Activated CD4-positive, alpha-beta T cell treated with anti-CD3 and anti-CD28 coated beads, Interleukin-2, amount 10 ng/mL, durations not matched to agents 7 days and 5 days (primary cell): ENCODE measurements at regions not wholly inside any gene's neighbourhood (a gene's known extent, or its start where the extent isn't known, plus 50 kb on each side); places are given as distances from the start of the nearest gene placed in this dataset.
"Not testable (repeated sequence)": the region's sequence is repeated elsewhere in the genome, so short reads cannot be mapped to it uniquely, and the experiment has no call there.

ENCODE experiments used
- CTCF ChIA-PET: fragments of 350-600 bp; sonication (Branson Sonifier 250); formaldehyde crosslinking; loops from one replicate; lab custom pipeline; 2021; ENCODE audit warnings: antibody characterized with exemption; lab: Charles Lee
- POLR2A ChIA-PET: fragments of 350-600 bp; sonication (Branson Sonifier 250); formaldehyde crosslinking; loops from one replicate; lab custom pipeline; 2021; ENCODE audit warnings: antibody characterized with exemption; lab: Charles Lee
- DNase-seq: peaks from one replicate; pipeline ENCODE4 v3.0.0-alpha.2; 2020
- H3K27ac Mint-ChIP-seq: one replicate; pipeline ENCODE4 v1.8.0; 2021; ENCODE audit warnings: mild to moderate bottlenecking, moderate library complexity, mixed read lengths
- H3K27me3 Mint-ChIP-seq: one replicate; pipeline ENCODE4 v1.8.0; 2021; ENCODE audit warnings: mixed read lengths
- H3K36me3 Mint-ChIP-seq: one replicate; pipeline ENCODE4 v1.8.0; 2021; ENCODE audit warnings: low read depth, mixed read lengths
- H3K4me1 Mint-ChIP-seq: one replicate; pipeline ENCODE4 v1.8.0; 2021; ENCODE audit warnings: mixed read lengths
- H3K4me3 Mint-ChIP-seq: one replicate; pipeline ENCODE4 v1.8.0; 2021; ENCODE audit warnings: mild to moderate bottlenecking, moderate library complexity, mixed read lengths
- H3K9me3 Mint-ChIP-seq: one replicate; pipeline ENCODE4 v1.8.0; 2021; ENCODE audit warnings: mixed read lengths

DNA sequence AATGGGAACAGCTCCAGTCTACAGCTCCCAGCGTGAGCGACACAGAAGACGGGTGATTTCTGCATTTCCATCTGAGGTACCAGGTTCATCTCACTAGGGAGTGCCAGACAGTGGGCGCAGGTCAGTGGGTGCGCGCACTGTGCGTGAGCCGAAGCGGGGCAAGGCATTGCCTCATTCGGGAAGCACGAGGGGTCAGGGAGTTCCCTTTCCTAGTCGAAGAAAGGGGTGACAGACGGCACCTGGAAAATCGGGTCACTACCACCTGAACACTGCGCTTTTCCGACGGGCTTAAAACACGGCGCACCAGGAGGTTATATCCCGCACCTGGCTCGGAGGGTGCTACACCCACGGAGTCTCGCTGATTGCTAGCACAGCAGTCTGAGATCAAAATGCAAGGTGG lies 390.3 kb downstream of the GLUD2 start:
- DNase-seq, H3K36me3 Mint-ChIP-seq, H3K9me3 Mint-ChIP-seq, CTCF ChIA-PET, H3K4me3 Mint-ChIP-seq, POLR2A ChIA-PET, H3K4me1 Mint-ChIP-seq, H3K27me3 Mint-ChIP-seq, H3K27ac Mint-ChIP-seq: not testable (repeated sequence)

DNA sequence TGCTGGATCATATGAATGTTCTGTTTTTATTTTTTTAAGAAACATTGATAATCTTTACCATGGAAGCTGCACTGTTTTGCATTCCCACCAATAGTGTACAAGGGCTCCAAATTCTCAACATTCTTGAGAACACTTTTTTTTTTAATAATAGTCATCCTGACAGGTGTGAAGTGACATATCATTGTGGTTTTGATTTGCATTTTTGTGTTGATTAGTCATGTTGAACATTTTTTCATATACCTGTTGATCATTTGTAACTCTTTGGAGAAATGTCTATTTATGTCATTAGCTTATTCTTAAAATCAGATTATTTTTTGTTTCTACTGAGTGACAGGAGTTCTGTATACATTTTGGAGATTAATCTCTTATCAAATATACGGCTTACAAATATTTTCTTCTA lies 408.5 kb downstream of the GLUD2 start:
- ChIA-PET CTCF (no interaction called here), POLR2A (no interaction called here)
- no peak overlapping the region for H3K4me3 Mint-ChIP-seq
- no peak overlapping the region for H3K27ac Mint-ChIP-seq
- no peaks in the 10 kb centered on the region for H3K9me3 Mint-ChIP-seq
- no peaks in the 10 kb centered on the region for H3K36me3 Mint-ChIP-seq
- no peaks in the 10 kb centered on the region for H3K27me3 Mint-ChIP-seq
- H3K4me1 Mint-ChIP-seq = no peaks in the 10 kb centered on the region
- DNase-seq = no peak

DNA sequence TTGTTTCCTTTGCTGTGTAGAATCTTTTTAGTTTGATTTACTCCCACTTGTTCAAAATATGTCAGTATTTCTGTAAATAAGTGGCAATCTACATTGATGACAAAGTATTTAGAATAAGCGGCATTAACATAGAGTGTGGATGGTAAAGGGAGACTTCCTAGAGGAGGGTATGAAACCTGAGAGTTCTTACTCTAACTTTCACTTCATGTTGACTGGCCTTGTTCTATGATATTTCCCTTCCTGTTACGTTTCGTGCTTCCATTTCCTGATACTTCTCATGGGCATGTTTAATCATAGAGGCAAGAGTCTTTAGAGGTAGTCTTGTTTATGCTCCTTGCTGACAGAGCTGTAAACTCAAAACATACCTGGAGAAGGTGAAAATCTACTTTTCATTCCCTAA lies 408.9 kb downstream of the GLUD2 start:
- ChIA-PET CTCF (no interaction called here), POLR2A (no interaction called here)
- DNase-seq = no peak
- Mint-ChIP-seq H3K4me3 (no peak overlapping the region), H3K27me3 (no peaks in the 10 kb centered on the region), H3K9me3 (no peaks in the 10 kb centered on the region), H3K4me1 (no peaks in the 10 kb centered on the region), H3K36me3 (no peaks in the 10 kb centered on the region), H3K27ac (no peak overlapping the region)

DNA sequence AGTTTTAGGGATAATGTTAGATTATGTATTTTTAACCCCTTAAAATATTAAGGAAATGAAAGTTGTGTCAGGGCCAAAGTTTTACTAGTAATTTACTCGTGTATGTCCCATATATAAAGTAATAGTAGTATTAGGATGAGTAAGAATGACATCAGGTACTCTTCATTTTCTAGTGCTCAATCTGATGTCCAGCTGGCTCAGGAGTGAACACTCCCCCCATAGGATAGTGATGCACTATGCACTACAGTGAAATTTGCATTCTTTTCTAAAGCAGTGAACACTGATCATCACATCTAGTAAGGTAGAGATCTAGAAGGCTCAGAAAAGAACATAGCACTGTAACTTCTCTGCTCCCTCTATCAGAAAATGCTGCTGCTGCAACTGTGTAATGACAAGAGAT lies 409.7 kb downstream of the GLUD2 start:
- Mint-ChIP-seq H3K9me3 (no peaks in the 10 kb centered on the region), H3K4me3 (no peak overlapping the region), H3K27ac (no peak overlapping the region), H3K27me3 (no peaks in the 10 kb centered on the region), H3K36me3 (no peaks in the 10 kb centered on the region), H3K4me1 (no peaks in the 10 kb centered on the region)
- CTCF ChIA-PET = no interaction called here
- POLR2A ChIA-PET = no interaction called here
- DNase-seq = no peak

DNA sequence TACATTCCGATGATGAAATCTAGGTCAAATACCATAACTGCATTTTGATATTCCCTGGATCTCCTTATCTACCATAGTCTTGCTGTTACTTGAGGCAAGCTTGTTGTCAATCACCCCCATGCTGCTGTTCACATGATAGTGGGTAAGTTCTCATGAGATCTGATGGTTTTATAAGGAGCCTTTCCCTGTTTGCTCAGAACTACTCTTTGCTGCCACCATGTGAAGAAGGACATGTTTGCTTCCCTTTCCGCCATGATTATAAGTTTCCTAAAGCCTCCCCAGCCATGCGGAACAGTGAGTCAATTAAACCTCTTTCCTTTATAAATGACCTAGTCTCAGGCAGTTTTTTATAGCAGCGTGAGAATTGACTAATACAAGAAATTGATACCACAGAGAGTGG lies 432.0 kb downstream of the GLUD2 start:
- no peaks in the 10 kb centered on the region for H3K4me1 Mint-ChIP-seq
- no peaks in the 10 kb centered on the region for H3K36me3 Mint-ChIP-seq
- ChIA-PET CTCF (no interaction called here), POLR2A (no interaction called here)
- DNase-seq = no peak
- H3K27me3 Mint-ChIP-seq = no peaks in the 10 kb centered on the region
- H3K9me3 Mint-ChIP-seq = peaks cover 3% of the 10 kb centered on the region
- no peak overlapping the region for H3K4me3 Mint-ChIP-seq
- H3K27ac Mint-ChIP-seq = no peak overlapping the region

DNA sequence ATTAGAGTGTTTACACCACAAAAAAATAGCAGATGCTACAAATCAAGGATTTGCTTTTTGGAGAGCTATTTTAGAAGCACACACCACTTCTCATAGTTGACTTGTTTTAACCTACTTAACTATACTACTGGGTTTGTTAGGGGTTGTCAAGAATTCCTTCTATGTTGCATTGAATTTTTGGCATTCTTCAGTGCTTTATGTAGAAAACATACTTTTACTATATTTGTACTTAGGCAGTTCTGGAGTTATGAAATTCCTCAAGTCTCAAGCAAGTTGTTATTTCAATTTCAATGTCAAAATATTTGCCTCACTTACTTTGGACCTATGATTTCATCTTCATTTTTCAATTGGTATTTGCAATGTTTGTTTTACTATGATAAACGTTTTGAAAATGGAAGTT lies 449.6 kb downstream of the GLUD2 start:
- Mint-ChIP-seq H3K4me1 (no peaks in the 10 kb centered on the region), H3K27me3 (no peaks in the 10 kb centered on the region), H3K9me3 (no peaks in the 10 kb centered on the region), H3K4me3 (no peak overlapping the region), H3K27ac (no peak overlapping the region), H3K36me3 (no peaks in the 10 kb centered on the region)
- no peak for DNase-seq
- ChIA-PET POLR2A (no interaction called here), CTCF (no interaction called here)

DNA sequence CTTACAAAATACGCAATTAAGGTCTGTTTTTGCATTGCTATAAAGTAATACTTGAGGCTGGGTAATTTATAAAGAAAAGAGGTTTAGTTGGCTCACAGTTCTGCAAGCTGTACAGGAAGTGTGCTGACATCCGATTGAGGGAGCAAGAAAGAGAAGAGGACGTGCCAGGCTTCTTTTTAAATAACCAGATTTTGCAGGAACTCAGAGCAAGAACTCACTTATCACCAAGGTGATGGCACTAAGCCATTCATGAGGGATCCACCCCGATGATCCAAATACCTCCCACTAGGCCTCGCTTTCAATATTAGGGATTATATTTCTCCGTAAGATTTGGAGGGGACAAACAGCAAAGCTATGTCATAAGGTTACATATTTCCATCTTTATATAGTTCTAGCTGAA lies 456.7 kb downstream of the GLUD2 start:
- Mint-ChIP-seq H3K36me3 (no peaks in the 10 kb centered on the region), H3K4me3 (no peak overlapping the region), H3K9me3 (no peaks in the 10 kb centered on the region), H3K4me1 (no peaks in the 10 kb centered on the region), H3K27me3 (no peaks in the 10 kb centered on the region), H3K27ac (no peak overlapping the region)
- peak; percentile 11 for DNase-seq
- POLR2A ChIA-PET = no interaction called here
- CTCF ChIA-PET = no interaction called here

DNA sequence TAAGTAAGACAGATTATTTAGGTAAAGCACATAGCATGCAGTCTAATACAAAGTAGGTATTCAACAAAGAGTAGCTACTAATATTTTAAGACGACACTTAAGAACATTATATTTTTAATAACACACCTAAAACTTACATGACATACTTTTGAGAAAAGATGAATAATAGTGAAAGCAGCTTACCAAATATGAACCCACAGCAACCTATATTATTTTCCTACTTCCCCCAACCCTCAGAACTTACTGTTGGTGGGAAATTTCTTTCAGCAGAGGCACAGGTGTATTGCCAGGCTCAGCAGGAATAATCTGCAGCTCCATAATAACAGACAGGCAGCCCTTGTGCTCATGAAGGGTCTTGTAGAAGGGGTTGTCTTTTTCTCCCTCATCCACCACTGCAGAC lies 498.9 kb downstream of the GLUD2 start:
- no peaks in the 10 kb centered on the region for H3K27me3 Mint-ChIP-seq
- no peak for DNase-seq
- ChIA-PET CTCF (no interaction called here), POLR2A (no interaction called here)
- no peaks in the 10 kb centered on the region for H3K4me1 Mint-ChIP-seq
- H3K4me3 Mint-ChIP-seq = no peak overlapping the region
- H3K36me3 Mint-ChIP-seq = no peaks in the 10 kb centered on the region
- H3K9me3 Mint-ChIP-seq = no peaks in the 10 kb centered on the region
- no peak overlapping the region for H3K27ac Mint-ChIP-seq

DNA sequence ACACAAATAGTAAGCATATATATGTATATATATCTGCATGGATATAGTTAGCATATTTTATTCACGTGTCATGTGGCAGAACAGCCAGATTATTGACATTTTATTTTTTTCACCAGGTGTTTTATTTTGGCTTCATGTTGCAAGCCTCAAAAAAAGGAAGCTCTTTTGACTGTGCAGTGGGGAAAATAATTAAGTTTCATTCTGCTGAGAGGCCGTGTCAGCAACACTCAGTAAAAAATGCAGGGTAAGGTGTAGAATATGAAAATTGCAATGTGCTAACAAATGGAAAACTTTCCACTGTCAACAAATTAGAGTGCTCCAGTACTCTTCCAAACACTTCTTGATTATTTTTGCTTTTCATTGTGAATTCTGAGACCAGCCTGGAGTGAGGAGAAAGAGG lies 511.5 kb downstream of the GLUD2 start:
- H3K4me3 Mint-ChIP-seq = no peak overlapping the region
- H3K27ac Mint-ChIP-seq = no peak overlapping the region
- no peaks in the 10 kb centered on the region for H3K4me1 Mint-ChIP-seq
- ChIA-PET CTCF (no interaction called here), POLR2A (no interaction called here)
- no peaks in the 10 kb centered on the region for H3K9me3 Mint-ChIP-seq
- H3K36me3 Mint-ChIP-seq = no peaks in the 10 kb centered on the region
- no peaks in the 10 kb centered on the region for H3K27me3 Mint-ChIP-seq
- DNase-seq = no peak

DNA sequence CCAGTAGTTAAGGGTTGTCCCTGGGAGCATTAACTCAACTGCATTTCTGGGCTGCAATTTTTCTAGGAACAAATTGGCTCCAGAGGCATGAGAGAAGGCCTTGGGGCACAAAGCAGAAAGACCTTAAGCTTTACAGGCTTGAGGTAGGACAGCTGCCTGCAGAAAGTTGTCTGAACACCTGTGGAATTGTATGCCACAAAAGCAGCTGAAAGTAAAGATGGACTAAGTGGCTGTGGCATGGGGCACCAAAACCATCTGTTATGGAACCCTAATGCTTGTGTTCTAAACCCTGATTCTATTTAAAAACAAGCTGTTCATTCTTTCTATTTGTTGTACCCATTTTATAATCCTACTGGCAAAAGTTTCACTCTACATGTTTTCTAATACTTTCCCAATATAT lies 515.2 kb downstream of the GLUD2 start:
- Mint-ChIP-seq H3K4me1 (no peaks in the 10 kb centered on the region), H3K27ac (no peak overlapping the region)

DNA sequence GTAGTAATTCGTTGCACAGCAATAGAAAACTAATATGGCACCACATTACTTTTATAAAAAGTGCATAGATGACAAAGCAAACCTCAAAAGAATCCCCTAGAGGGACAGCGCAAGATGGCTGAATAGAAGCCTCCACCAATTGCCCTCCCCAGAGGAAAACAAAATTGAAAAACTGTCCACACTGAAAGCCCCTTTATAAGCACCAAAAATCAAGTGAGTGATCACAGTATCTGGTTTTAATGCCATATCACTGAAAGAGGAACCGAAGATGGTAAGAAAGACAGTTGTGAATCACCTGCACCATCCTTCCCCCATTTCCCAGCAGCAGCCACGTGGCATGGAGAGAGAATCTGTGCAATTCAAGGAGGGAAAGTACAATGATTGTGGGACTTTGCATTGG lies 522.2 kb downstream of the GLUD2 start:
- Mint-ChIP-seq H3K27me3 (no peaks in the 10 kb centered on the region), H3K27ac (no peak overlapping the region), H3K4me1 (no peaks in the 10 kb centered on the region), H3K4me3 (no peak overlapping the region), H3K9me3 (no peaks in the 10 kb centered on the region), H3K36me3 (no peaks in the 10 kb centered on the region)
- no peak for DNase-seq
- ChIA-PET POLR2A (no interaction called here), CTCF (no interaction called here)

More for the DNA sequence above, 515.2 kb downstream of the GLUD2 start:
- Mint-ChIP-seq H3K9me3 (no peaks in the 10 kb centered on the region), H3K4me3 (no peak overlapping the region), H3K27me3 (no peaks in the 10 kb centered on the region), H3K36me3 (no peaks in the 10 kb centered on the region)
- ChIA-PET POLR2A (no interaction called here), CTCF (no interaction called here)
- DNase-seq = no peak

DNA sequence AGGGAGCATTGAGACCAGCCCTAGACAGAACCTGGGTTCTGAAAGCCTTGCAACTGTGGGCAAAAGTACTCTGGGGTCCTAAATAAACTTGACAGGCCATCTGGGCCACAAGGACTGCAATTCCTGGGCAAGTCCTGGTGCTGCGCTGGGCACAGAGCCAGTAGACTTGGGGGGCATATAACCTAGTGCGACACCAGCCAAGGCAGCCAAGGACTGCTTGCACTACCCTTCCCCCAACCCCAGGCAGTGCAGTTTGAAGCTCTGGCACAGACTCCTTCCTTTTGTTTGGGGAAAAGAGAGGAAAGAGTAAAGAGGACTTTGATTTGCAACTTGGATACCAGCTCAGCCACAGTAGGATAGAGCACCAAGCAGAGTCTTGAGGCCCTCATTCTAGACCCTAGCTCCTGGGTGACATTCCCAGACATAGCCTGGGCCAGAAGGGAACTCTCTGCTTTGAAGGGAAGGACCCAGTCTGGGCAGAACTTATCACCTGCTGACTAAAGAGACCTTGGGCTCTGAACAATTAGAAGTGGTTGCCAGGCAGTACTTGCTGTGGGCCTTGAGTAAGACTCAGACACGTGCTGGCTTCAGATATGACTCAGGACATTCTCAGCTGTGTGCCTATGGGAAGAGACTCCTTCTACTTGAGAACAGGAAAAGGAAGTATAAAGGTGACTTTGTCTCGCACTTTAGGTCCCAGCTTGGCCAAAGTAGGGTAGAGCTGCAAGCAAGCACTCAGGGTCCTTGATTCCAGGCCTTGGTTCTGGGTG lies 522.8 kb downstream of the GLUD2 start:
- Mint-ChIP-seq H3K4me3 (no peak overlapping the region), H3K4me1 (no peaks in the 10 kb centered on the region), H3K27me3 (no peaks in the 10 kb centered on the region), H3K27ac (no peak overlapping the region), H3K36me3 (no peaks in the 10 kb centered on the region), H3K9me3 (no peaks in the 10 kb centered on the region)
- ChIA-PET POLR2A (no interaction called here), CTCF (no interaction called here)
- DNase-seq = no peak

DNA sequence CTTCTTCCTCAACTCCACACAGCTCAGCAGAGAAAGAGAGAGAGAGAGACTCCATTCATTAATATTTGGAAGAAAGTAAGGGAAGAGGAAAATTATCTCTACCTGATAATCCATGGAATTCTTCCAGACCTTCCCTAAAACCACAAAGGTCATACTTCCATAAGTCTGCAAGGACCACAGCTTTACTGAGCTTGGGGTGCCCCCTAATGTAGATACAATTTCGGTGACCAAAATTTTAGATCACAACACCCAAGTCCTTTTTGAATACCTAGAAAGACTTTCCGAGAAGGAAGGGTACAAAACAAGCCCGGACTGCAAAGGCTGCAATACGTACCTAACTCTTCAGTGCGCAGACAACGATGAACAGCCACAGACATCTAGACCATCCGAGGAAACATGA lies 523.9 kb downstream of the GLUD2 start:
- Mint-ChIP-seq H3K4me3 (no peak overlapping the region), H3K27ac (no peak overlapping the region)
- POLR2A ChIA-PET = no interaction called here

DNA sequence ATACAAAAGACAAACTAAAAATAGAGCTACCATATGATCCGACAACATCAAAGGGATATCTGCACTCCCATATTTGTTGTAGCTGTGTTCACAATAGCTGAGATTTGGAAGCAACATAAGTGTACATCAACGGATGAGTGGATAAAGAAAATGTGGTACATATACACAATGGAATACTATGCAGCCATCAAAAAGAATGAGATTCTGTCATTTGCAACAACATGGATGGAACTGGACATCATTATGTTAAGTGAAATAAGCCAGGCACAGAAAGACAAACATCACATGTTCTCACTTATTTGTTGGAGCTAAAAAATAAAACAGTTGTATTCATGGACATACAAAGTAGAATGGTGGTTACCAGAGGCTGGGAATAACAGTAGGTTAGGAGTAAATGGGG lies 527.0 kb downstream of the GLUD2 start:
- H3K27me3 Mint-ChIP-seq, POLR2A ChIA-PET, H3K27ac Mint-ChIP-seq, H3K4me1 Mint-ChIP-seq, H3K9me3 Mint-ChIP-seq, CTCF ChIA-PET, H3K4me3 Mint-ChIP-seq, H3K36me3 Mint-ChIP-seq, DNase-seq: not testable (repeated sequence)

More for the DNA sequence above, 523.9 kb downstream of the GLUD2 start:
- DNase-seq = no peak
- CTCF ChIA-PET = no interaction called here
- H3K9me3 Mint-ChIP-seq = no peaks in the 10 kb centered on the region
- H3K27me3 Mint-ChIP-seq = no peaks in the 10 kb centered on the region
- no peaks in the 10 kb centered on the region for H3K4me1 Mint-ChIP-seq
- no peaks in the 10 kb centered on the region for H3K36me3 Mint-ChIP-seq
